Hematopoietic multipotent progenitor cell treated with erythropoietin and hydrocortisone succinate and interleukin-3 and kit ligand, for 15 days (in vitro differentiated cells): ENCODE measurements at regions not wholly inside any gene's neighbourhood (a gene's known extent, or its start where the extent isn't known, plus 50 kb on each side); places are given as distances from the start of the nearest gene placed in this dataset.

Experiments
- DNase-seq: peaks from one replicate; pipeline ENCODE4 v3.0.0-alpha.2; 2015; ENCODE audit warnings: low spot score

DNA sequence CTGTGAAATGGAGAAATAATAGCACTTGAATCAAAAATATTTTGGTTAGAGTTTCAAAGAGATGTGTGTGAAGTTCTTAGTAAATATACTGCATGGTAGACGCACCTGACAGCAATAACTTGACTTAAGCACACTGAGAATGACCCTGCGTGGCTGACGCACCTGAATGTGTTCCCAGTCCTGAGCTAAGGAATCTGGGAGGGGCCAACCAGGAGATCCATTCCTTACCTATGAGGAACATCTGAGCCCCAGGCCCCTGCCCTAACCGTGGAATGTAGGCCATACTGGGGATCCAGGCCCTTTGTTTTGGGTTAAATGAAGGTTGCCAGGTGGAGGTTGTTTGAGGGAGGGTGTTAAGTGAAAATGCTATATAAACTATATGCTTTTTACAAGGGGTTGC is 284.4 kb downstream of the RBM43 start:
- DNase-seq, result no peak

DNA sequence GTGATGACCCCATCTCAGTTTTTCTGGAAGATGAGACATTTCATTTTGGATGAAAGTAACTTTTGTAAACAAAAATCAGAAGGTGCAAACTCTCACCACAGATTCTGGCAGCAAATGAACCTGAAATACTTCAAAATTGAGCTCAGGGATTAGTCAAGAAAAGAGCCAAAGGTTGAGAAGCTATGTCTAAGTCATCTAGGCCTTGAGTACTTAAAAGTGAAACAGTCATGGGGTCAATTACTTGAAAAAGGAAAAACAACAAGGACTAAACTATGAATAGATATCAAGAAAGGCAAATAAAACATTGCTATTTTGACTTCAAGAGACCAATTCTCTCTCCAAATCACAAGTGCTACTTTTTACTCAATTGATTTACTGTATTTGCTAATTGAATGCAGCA is 285.1 kb downstream of the RBM43 start:
- no peak for DNase-seq

DNA sequence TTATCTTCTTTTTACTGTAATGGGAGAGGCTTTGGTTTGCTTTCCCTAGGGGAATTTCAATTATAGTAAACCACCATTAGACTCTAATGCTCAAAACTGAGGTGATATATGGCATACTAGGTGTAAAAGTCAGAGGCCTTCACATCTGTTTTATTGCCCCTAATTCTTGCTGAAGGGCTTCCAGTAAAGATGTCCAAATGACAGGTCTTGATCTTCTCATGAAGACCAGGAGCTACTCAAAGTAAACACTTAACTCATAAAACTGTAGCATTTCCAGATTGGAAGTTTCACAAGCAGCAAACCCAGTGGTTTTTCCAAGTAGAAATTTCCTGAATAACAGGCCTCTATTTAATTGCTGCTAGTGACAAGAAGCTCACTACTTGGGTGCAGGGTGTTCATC is 286.8 kb downstream of the RBM43 start:
- no peak for DNase-seq

DNA sequence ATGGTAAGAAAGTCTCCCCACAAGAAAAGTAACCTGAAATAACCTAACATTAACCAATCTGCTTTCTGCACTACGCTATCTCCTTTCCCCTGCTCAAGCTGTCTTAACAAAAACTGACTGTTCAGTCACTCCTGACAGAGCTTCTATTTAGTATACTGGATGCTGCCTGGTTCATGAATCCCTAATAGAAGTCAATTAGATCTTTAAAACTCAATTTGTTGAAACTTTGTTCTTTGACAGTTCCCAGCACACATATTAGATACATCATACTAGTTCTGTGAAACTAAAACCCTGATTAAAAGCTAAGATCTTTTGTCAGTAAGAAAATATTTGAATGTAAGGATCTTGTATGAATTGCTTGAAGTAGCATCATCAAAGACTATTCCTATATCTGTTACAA is 287.4 kb downstream of the RBM43 start:
- DNase-seq, result no peak

DNA sequence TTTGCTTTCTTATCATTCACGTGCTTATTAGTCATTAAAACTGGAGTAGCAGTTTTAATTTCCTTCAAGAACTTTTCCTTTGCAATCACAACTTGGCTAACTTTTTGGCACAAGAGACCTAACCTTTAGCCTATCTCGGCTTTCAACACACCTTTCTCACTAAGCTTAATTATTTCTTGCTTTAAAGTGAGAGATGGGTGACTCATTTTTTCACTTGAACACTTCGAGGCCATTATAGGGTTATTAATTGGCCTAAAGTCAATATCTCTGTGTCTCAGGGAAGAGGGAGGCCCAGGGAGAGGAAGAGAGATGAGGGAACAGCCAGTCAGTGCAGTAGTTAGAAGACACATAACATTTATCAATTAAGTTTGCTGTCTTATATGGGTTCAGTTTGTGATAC is 289.8 kb downstream of the RBM43 start:
- no peak for DNase-seq

DNA sequence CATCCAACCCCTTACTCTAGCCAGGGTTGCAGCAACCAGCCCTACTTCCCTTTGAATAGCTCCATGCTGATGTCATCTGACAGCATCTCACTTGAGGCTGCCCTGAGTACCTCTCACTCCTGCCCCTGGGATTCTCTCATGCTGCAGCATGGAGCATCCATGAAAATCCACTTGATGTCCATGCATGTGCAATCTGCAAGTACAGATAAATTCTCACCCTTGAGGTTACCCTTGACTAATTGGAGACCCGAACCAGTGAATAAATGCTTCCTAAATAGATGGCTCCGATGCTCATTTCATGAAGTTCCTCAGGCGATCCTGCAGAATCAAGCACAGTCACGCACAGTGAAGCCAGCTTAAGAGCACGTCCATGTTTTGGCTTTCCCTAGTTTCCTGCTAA is 298.3 kb downstream of the RBM43 start:
- DNase-seq, result no peak

DNA sequence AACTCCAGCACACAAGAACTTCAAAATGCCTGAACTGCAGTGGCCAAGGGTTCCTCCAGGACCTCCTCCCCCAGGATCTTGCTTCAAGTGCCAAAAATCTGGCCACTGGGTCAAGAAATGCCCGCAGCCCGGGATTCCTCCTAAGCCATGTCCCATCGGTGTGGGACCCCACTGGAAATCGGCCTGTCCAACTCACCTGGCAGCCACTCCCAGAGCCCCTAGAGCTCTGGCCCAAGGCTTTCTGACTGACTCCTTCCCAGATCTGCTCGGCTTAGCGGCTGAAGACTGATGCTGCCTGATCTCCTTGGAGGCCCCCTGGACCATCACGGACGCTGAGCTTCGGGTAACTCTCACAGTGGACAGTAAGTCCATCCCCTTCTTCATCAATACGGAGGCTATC is 306.4 kb downstream of the RBM43 start:
- no peak for DNase-seq

DNA sequence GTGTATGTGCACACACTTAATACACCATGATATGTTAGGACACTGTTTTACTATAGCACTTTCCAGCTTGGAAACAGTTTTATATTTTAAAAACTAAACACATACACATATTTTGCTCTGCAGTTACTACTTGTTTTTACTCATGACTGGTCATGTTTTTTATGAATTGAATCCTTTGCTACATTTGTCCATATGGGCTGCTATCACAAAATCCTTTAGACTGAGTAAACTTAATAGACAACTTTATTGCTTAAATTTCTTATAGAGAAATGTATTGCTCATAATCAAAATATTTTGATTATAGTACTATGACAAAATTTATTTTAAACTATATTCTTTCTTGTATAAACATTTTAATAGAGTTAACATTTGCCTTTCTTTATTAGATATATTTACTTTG is 314.8 kb downstream of the RBM43 start:
- DNase-seq, result no peak

DNA sequence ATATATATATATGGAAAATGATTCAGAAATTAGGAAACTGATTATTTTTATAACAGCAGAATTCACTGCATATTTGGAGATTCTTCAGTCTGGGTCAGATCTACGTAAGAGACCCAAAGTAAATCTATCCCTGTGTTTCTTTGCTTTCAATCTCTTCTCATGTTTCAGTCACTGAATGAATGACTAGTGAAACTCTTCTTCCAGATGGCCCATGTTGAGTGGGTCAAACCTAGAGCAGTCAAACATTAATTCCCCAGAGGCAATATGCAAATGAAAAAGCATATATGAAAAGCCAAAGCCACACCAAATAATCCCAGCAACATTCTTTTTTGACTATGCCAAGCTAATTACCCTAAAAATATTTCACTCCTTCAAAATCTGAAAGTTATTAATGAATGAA is 317.3 kb downstream of the RBM43 start:
- DNase-seq, result no peak

DNA sequence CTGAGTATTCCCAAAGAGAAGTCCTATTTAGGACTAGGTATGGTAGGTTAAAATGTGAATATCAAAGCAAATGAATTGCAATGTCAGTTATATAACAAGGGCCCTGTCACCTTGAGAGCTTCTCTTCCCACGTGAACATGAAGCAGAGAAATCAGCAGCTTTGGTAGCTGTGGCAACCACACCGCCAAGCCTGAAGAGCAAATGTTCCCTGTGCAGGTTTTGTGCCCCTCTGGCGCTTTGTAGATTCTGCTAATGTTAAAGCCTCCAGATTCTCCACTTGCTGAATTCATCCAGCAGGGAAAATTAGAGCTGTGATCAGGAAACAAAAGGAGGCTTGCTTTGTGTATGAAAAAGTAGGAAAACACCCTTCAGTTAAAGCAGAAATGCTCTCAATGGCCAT is 322.6 kb downstream of the RBM43 start:
- no peak for DNase-seq

DNA sequence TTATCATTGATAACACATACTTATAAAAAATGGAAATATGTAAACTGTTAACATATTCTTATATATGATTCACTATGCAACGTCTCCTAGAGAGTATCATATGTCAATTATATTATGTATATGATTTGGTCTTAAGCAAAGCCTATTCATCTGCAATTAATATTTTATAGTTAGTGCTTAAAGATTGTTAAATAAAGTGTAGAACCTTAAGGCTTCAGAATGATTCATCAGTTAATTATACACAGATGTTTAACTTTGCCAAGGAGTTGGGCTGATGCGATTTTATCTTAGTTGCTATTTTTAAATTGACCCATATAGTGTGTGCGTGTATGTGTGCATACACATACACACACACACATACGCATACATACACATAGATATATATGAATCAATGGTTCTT is 323.1 kb downstream of the RBM43 start:
- no peak for DNase-seq

DNA sequence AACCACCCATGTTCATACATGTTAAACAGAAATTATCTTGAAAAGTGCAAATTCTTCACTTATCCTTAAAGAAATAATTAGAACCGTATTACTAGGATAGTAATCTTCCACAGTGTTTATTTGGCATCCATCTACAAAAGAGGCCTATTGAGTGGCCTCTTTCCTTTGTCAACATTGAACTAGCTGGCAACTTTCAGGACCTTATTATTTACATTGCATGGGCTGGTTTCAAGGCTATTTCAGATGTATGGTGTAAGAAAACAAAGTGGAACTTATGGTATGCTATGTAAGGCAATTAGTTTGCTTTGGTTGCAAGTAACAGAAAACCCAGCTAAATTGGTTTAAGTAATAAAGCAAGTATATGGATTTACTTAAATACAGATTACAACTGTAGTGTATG is 324.6 kb downstream of the RBM43 start:
- DNase-seq, result no peak

DNA sequence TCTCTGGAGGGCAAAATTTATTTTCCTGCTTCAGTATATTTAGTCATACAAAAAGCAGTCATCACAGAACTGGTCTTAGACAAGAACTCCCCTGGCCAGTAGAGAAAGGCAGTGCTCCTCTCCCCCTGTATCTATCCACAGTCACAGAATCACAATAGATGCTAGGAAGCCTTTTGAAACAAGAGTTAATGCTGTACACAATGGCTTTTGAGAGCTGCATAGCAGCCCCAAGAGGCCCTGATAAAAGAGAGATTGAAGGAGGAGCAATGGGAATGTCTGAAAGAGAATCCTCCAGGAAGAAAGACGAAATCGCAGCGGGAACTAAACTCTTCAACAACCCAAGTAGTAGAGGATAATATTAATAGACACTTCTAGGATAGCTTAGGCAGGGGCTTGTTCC is 330.2 kb downstream of the RBM43 start:
- no peak for DNase-seq

DNA sequence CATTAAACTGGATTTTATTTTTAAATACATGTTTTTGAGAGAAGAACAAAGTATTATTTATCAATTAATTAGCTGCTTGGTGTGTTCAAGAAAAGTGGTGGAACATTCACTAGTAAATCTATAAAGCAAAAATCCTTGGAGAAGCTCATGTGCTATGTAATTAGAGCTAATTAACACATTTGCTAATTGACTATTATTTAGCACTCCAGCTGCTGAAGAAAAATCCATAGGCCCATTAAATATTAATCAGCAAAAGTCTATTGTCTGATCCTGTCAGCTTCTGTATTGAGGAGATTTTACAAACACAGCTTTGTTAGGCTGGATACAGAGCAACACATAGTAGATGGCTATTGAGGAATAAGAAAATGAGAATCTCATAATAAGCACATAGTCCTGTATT is 336.1 kb downstream of the RBM43 start:
- no peak for DNase-seq

DNA sequence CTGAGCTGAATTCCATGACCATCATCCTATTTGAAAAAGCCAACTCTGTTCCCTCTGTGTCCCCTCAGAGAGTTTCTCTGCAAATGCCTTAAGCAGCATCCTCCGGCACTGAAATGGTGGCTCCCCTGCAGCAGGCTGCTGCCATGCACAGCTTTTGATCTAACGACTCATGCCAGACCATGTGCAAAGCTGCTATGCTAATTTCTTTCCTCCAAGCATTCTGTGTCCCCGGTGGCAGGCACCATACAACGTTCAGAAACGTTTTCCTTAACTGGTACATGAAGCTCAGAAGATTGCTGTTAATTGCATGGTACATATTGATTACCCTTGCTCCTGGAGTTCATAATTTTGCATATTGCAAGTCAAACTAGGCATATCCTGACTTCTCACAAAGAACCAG is 336.8 kb downstream of the RBM43 start:
- no peak for DNase-seq

DNA sequence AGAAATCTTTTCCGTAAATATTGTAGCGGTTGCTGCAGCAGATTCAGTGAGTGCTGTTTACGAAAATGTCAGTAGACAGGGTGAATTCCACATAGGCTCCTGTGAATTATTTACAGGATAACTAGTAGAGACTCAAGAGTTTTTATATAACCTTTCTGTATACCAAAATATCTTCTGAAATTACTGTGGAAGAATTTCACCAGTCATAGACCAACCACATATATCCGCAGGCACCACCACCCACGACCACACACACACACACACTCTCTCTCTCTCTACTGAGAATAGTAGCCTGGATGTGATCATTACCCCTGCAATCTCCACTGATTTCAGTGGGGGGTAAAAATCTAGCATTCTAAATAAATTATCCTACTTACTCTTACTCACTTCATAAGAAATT is 341.8 kb downstream of the RBM43 start:
- DNase-seq, result no peak

DNA sequence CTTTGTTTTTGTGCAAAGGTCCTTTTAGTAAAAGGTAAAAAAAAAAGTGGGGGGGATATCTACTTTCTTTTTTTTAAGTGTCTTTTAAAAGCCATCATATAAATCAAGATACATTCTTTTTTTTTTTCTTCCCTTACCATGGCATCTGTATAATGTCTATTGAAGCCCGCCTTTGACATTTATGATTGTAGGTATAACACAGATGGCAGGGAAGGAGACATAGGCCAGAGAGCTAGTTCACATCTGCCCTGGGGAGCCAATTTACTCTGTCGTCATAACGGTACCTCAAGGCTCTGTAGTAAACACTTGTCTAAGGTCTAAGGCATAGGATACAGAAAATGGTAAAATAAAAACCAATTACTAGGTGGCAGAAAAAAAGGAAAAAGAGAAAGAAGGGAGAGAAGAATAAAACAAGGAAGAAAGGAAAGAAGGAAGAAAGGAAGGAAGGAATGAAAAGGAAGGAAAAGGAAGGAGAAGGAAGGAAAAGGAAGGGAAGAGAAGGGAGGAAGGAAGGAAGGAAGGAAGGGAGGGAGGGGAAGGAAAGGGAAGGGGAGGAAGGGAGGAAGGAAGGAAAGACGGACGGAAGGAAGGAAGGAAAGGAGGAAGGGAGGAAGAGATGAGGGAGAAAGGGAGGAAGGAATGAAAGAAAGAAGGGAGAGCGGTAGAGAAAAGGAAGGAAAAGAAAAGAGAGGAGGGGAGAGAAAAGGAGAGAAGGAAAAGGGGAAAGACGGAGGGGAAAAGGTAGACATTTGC is 343.5 kb downstream of the RBM43 start:
- no peak for DNase-seq

DNA sequence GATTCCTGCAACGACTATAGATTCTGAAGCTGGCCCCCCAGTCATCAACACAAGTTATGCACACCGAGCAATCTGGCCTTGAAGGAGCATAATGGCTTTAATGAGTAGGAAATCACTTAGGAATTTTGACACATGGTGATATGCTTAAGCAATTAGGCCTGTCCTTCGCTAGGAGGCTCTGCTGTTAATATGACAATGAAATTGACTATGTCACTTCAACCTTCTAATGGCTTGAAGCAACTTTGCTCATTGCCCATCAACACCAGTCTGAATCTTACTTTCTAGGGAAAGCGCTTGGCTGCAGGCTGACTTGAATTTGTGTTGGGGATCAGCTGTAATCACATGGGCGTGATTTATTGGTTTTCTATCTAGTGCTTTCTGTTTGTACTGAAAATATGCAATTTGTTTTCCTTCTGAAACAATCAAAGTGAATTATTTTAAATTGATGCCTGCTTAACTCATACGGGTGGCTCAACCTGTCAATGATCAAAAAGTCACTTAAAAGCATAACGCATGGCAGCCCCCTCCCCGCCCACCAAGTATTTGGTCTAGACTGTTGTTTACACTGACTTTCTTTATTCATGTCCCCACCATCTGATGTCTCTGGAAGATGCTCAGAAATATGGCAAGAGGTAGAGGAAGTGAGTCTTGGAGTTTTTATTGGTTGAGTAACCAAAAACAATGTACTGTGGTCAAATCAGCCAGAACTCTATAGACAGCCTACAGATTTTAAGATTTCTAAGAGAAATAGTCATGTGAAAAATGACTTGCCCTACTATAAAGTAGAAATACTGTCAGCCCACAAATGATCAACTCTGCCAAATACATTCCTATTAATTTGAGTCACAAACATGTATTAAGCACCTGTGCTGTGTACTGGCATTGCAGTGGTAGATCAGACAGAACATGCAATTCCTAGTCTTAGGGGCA is 344.9 kb downstream of the RBM43 start:
- DNase-seq, result no peak

DNA sequence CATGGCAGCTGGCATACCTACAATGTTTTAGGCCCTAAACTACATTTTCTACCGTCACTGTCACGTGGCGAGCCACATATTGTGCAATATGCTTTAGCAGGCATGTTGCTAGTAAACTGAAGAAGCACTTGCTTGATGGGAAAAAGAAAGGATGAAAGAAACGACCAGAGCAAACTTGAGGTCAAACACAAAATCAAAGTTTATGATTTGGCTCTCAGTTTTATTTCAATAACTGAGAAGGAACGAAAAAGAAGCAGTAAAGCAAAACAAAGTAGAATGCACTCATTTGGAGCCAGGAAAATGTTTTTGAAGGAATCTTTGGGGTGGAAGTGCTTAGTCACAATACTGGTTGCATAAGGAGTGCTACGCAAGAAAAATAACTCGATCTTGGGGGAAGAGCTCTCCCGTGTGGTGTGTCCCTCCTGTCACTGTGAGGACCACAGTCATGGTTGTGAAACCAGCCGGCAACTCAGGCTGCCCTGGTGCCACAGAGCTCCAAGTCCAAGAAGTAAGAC is 349.8 kb downstream of the RBM43 start:
- no peak for DNase-seq

DNA sequence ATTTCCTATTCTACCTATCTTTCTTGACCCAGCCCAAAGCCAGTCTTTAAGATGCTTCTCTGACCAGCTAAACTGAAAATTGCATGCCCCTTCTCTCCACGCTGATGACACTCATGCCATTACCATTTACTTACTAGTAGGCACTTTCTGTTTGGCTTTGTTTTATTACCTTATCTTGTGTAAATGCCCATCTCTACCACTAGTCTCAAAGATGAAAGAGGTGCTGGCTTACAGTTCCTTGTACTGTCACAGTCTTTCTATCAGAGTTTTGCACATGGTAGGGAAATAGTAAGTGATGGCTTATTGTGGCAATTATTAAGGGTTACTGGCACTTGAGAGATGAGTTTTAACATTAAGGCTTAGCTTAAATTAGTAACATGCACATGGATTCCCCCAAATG is 352.1 kb downstream of the RBM43 start:
- no peak for DNase-seq

DNA sequence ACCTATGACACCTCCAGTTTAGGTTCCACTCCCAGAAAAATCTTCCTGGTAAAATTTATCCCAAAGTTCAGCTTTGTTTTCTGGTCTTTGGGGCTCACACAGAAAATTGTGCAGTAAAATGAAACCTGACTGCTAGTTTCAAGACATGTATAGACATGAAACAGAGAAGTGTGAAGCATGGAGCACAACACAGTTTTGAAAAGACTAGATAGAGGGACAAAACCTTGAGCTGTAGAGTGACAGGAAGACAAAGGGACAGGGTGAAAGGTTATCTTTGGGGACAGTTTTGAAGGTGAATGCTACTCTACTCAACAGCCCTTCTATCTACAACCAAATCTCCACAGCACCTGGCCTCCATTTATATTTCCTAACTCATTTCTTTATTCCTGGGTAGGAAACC is 352.6 kb downstream of the RBM43 start:
- no peak for DNase-seq

DNA sequence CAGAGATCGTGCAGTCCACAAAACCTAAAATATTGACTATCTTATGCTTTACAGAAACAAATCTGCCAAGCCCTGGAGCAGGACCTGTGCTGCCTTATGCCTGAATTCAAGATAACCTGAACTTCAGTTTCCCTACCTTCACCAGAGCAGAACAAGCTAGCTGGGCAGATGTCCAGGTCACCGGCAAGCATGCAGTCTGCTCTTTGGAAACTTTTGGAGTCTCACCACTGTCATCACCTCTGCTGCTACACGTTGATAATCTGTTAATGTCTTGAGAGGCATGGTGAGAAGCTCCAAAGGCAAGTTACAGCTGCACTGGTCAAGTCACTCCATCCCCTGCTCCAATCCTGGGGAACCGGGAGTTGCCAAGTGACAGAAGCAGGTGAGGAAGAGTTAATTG is 354.2 kb downstream of the RBM43 start:
- DNase-seq, result no peak

DNA sequence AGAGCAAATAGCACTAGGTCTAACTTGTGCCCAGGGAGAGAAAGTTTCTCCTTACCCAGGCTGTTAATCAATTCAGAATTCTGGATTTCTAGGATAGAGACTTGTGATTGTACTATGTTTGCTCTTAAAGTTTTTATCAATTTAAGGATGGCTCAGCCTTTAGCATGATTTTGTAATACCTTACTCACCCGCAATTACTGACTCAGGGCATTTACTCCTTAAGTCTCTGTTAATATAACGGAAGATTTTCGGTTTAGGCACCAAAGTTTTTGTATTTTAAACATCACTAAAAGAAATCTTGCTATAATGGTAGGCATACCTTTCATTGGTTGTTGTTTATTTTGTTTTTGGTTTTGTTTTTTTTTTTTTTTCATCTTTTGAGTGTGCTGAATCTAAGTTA is 358.2 kb downstream of the RBM43 start:
- no peak for DNase-seq
